ENCODE measurements at regions not wholly inside any gene's neighbourhood (a gene's known extent, or its start where the extent isn't known, plus 50 kb on each side); places are given as distances from the start of the nearest gene placed in this dataset.

DNA sequence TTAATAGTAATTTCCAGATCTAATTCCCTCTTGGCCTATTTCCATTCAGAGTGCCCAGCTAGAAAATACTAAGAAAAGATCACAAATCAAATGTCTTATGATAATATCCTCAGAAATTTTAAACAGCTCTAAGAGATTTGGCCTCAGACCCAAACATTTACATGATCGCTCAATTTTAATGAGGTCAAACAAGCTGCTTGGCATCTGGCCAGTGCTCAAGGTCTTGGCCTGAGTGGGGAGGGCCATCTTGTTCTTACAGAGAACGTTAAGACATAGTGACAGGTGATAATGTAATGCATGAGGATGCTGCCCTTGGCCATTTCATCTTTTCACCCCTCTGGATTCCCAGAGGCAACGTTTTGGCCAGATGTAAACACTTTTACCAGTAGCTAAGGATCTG lies 159.2 kb upstream of the SLC7A11 start:
- TF ChIP-seq, protein P1, sequence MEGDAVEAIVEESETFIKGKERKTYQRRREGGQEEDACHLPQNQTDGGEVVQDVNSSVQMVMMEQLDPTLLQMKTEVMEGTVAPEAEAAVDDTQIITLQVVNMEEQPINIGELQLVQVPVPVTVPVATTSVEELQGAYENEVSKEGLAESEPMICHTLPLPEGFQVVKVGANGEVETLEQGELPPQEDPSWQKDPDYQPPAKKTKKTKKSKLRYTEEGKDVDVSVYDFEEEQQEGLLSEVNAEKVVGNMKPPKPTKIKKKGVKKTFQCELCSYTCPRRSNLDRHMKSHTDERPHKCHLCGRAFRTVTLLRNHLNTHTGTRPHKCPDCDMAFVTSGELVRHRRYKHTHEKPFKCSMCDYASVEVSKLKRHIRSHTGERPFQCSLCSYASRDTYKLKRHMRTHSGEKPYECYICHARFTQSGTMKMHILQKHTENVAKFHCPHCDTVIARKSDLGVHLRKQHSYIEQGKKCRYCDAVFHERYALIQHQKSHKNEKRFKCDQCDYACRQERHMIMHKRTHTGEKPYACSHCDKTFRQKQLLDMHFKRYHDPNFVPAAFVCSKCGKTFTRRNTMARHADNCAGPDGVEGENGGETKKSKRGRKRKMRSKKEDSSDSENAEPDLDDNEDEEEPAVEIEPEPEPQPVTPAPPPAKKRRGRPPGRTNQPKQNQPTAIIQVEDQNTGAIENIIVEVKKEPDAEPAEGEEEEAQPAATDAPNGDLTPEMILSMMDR (IDR thresholded peaks at IDR 0.05), result no peak
- TF ChIP-seq POLR2A (IDR thresholded peaks at IDR 0.05), result no peak

All from esophagus squamous epithelium (tissue), 4 donors.